GM19238 (cell line): ENCODE measurements at regions not wholly inside any gene's neighbourhood (a gene's known extent, or its start where the extent isn't known, plus 50 kb on each side); places are given as distances from the start of the nearest gene placed in this dataset.

Experiments
- DNase-seq: peaks from one replicate; pipeline ENCODE4 v3.0.0; 2011; ENCODE audit warnings: low spot score; ENCODE audit not compliant: insufficient read length

DNA sequence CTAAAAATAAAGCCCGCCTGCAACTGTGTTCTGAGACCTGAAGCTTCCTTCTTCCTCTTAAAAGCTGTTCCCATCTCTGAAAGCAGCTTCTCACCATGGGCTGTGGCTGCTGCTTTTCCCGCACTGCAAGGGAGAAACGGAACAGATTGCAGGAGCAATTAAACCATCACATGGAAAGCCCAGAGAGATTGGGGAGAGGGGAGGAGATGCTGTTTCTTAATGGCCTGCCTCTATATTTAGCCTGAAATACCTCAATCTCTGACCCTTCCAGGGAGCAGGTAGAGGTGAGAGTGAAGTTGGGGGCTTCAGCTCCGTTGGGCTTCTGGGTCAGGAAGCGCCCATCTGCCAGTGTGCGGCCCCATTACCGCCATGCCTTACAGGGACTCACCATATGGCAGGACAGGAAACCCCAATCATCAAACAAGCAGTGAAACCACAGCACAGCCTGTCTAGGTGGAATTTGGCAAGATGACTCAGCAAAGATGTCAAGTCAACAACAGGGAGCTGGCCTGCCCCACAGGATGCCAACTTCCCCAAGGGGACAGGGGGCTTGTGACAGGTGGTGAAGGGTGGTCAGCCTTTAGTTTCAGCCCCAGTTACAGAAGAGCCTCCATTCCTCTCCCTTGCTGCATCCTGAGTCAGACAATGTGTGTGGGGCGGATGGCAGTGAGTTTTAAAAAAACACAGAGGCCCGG, 286.6 kb upstream of the CCL2 start:
- peak; percentile 53 for DNase-seq

DNA sequence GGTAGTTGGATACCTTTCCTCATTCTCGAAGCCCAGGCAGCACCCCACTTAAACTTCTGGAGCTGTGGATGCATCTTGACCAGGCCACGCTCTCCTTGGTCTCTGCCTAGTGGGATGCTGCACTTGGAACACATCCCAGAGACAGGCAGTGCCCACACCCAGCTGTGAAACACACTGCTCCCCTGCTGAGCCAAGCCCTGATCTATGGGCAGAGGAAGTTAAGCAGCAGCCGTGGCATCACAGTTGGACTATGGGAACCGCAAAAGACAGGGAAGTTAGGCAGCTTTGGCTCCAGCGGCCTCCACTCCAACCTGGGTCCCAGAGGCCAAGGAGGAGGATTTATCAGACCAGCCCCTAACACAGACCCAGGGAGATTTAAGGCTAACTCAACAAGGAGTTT, 284.8 kb upstream of the CCL2 start:
- DNase-seq, result no peak

DNA sequence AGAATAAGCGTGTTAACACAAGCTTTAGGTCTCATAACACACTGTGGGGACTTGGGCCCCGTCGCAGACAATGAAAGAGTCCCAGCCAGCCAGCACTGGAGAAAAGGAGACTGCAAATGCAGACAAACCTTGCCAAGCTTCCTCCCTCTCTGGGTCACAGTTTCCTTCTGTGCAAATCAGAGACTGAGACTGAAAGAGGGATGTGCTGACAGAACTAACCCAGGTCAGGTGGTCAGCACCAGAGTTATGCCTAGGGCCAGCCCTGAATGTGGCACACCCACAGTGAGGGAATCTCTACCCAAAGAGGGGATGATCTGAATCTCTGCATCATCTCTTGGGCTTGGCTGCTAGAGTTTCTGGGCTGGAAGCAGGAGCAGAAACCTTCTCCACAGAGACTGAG, 282.3 kb upstream of the CCL2 start:
- DNase-seq, result no peak

DNA sequence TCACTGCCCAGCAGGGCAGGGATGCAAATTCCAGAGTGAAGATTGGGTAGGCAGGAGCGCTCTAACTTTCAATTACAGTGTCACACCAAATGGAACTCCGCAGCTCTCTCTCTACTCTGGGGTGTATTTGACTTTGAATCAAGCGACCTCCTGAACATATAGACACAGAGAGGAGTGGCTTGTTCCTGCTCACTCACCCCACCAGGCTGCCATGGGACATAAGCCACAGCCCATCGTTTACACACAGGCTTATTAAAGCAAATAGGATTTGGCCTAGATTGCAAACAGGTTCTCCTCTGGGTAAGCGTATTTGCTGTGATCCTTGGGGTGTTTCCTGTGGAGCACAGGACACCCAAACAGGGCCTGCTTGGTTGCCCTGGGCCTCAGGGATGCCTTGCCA, 281.6 kb upstream of the CCL2 start:
- DNase-seq, result no peak

DNA sequence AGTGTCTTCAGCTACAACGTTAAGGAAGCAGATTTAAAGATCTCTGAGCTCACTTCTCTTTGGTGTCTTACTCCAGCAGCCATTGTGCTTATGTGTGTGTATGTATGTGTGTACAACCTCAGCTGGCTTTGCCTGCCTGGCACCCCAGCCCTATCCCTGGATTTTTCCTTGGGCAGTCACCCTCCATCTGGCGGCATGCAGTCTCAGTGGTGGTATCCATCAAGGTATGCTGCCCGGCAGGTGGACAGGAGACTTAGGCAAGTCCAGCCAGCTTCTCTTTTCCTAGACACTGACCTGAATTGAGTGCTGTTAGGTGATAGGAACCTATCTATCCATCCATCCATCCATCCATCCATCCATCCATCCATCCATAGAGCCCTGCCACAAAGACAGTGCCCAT, 280.8 kb upstream of the CCL2 start:
- no peak for DNase-seq

DNA sequence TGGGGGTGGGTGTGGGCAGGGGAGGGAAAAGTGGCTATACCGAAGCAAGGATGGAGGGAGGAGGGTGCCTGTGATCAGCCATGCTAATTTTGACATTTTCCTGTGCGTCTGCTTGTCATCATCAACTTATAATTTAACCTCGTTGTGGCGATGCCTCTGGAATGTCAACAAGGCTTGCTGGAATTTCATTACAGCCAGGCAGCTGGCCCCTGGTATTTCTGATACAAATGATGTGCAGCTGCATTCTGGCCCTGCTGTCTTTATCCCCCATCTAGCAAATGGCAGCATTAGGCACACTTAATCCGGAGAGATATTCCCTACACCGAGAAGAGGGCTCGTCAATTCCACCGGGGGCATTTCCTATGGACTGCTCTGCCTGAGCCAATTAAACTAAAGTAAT, 278.3 kb upstream of the CCL2 start:
- no peak for DNase-seq

DNA sequence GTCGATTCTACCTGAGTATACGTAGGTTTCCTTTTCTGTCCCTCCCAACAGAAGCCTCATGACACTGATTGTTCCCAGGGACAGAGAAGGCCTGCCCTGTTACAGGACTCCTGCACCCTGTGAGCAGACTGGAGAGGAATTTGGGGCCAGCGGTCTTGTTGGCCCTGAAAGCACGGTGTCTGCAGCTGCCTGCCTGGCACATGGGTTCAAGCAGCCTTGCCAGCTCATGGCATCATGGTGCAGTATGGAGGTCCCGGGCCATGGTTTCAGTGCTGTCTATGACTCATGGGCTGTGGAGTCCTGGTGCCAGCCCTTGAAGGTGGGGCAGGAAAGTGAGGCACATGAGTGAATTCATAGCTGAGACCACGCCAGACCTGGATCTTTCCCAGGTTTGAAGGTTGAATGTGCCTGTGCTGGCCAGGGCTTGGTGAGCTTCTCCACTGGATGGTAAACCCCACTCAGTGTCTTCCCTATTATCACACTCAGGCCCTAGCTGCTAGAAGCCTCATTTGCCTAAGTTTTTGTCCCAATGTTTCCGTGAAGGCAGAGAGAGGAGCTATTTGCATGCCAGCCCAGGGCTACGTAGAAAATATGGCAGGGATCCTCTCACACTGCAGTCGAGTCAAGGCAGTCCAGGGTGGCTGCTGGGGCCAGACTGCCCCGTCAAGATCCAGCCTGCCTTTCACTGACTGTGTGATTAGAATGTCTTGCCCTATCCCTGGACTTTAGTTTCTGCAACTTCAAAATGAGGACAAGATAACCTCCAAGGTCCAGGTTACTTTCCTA, 277.2 kb upstream of the CCL2 start:
- DNase-seq, result no peak

DNA sequence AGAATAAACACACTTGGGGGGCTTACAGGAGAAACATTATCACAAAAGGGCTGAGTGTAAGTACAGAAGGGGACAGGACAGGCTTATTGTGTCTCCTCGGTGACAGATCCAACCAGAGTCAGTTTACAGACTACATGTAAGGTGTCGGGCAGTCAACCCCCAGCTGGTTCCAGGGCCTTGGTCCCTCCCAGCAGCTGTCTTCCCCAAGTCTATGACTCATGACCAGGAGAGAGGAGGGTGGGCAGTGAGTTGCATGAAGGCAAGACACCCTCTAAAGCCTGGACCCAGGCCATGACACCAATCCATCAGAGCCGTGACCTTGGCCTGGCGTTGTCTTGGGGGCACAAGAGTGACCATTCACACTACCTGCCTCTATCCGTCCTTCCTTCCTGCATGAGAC, 276.2 kb upstream of the CCL2 start:
- DNase-seq, result no peak

DNA sequence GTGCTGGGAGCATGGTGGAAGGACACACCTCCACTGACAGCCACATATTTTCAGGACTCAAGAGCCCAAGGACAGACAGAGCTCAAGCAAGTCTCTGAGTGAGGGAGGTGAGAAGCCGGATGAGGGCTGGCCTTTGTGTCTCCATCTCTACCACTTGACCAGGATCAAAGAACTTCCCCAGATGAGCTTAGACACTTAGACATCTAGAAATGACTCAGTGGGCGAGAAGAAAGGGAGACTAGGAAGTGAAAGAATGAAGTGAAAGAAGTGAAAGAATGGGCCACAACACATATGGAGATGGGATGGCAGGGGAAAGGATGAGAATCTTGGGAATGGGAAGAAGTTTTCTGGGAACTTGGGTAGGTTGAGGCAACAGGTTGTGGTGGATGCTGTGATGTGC, 274.9 kb upstream of the CCL2 start:
- DNase-seq, result peak; percentile 13

DNA sequence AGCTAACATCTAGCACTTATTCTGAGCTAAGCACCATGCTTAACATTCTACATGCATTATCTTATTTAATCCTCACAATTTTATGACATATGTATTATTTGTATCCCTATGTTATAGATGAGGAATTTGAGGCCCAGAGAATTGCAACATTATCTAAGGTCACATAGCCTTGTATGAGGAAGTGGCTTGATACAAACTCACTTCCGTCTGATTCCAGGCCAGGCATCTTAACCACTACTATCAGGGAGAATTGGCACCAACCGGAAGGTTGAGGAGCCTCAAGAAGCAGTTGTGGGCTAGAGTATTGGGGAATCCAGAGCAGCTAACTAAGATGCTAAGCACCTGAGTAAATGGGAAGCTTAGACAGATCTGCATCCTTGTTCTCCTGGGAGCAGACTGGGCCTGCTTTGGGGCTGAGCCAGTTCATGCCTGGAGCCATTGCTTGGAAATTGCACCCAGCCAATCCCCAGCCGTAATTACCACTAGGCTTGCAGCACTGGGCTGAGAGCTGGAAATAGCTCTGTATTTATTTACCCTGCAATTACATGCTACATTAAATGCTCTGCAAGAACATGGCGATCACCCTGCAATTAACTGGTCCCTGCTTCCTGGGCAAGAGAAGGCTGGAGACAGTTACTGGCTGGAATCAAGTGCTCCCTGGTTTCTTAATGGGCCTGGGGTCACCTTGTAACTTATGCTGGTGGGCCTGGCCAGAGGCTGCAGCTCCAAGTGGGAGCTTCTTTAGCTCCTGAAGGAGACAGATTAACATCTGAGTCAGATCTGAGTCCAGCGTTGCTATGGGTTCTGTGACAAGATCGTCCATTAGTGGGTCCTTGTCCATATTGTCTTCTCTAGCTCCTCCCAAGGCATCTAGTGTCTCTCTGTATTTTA, 273.1 kb upstream of the CCL2 start:
- DNase-seq, result no peak

DNA sequence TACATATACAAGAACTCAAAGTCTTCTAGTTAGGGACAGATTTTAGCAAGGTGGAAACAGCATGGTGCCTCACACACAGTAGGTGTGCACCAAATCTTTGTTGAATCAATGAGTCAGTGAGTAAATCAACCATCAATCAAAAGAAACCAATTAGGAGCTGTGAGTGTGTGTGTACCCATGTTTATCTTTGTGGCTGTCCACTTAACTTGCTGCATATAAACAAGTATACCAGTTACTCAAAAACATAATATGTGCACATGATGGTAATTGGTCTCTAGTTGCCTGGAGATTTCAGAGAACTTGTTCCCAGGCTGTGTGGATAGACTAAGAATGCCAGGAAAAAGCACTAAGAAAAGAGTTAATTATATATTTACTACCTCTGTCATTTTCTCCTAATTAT, 272.2 kb upstream of the CCL2 start:
- no peak for DNase-seq

DNA sequence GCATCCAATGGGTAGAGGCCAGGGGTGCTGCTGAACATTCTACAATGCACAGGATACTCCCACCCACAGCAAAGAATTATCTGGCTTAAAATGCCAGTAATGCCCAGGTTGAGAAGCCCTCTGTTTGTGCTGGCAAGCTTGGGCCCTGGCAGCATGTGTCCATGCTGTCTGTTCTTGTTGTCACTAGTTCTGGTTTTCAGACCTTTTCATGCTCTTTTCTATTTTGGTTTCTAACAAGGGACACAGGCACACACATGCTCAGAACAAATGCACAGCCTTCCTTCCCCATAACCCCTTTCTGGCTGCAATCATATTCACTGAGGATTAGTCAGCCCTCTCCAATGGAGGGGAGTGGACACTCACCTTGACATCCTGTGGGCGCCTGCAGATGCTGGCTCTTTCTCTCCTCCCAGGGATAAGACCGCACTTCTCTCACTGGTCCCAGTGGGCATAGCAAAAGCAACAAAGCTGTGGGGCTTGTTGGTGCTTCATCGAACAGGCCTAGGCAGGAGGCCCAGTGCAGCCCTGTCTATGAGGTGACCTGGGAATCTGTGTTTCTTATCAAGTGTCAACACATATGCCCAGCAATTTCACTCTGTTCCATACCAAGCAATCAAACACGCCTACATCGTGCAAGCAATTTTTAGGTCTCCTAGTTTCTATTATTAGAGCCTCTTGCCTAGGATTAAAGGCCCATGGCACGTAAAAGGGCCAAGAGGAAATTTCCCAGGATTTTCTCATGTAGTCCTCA, 271.1 kb upstream of the CCL2 start:
- DNase-seq, result no peak

DNA sequence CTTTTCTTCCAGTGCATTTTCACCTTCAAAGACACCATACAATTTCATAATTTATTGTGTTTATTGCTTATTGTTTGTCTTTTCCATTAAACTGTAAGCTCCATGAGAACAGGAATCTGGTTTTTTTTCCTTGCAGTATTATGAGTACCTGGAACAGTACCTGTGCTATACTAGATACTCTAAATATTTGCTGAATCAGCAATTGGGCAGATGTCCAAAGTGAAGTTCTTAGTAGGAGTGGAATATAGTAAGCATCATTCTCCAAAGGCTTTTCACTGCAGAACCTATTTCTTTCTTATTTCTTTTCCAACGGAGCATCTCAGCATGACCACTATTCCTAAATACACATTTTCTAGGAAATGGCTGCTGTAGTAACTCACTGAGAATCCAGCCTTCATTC, 269.0 kb upstream of the CCL2 start:
- no peak for DNase-seq

DNA sequence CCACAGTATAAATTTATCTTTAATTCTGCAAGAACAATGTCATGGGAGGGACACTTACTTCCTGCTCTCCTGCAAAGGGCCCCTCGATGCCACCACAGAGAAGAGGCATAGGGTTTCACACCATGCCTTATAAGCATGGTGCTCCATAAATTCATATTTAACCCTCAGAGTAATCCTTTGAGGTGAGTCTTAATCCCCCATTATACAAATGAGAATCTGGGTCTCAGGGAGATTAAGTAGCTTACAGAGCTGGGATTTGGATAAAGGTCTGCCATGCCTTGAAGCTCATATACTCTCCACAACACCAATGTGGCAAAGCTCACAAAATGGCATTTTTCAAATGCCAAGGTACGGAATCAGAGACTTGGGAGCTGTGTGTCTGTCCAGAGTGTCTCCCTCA, 268.5 kb upstream of the CCL2 start:
- DNase-seq, result no peak

DNA sequence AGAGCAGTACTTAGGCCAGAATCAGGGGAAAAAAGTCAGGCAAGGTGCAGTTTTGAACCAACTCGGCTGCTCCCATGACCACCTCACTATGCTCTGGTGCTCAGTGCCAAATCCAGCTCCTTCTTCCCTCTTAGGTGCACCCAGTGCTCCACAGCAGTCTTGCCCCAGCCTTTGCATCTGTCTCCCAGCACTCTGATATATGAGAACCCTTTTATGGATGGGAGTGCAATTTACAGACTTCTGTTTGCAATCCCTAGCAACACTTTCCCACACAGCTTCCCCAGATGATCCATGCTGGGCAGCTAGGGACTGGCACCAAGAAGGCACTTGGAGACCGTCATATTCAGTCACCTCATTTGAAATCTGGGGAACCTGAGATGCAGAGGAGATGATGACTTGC, 267.9 kb upstream of the CCL2 start:
- no peak for DNase-seq

DNA sequence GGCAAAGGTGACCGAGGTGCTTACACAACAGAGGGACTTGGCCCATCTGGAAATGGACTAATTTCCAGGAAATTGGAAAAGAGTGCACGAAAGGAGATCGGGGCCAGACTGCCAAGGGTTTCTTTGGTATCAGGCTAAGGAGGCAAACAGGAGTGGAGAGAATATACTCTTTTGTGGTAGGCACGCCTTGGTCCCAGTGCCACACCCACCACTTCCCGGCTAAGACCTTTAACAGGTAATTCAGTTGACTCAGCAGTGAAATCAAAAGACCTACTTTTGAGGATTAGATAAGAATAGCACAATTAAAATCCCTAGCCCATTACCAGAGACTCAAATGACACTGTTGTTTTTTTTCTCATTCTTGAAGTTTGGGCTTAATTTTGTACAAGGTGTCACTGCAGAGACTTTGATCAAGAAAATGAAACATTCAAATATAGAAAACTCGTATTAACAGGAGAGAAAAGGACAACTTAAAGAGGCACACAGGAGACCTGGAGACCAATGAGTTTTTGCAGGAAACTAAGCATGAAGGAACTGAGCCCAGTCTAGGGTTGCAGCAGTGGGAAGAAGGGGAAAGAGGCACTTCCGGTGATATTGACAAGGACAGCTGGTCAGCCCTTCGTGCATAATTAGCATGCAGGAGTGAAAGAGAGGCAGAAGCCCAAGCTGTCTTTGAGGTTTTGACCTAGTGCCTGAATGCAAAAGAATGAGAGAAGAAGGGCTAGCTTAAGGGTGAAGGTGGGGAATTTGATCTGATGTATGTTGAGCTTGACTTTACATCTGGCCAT, 265.5 kb upstream of the CCL2 start:
- DNase-seq, result no peak

DNA sequence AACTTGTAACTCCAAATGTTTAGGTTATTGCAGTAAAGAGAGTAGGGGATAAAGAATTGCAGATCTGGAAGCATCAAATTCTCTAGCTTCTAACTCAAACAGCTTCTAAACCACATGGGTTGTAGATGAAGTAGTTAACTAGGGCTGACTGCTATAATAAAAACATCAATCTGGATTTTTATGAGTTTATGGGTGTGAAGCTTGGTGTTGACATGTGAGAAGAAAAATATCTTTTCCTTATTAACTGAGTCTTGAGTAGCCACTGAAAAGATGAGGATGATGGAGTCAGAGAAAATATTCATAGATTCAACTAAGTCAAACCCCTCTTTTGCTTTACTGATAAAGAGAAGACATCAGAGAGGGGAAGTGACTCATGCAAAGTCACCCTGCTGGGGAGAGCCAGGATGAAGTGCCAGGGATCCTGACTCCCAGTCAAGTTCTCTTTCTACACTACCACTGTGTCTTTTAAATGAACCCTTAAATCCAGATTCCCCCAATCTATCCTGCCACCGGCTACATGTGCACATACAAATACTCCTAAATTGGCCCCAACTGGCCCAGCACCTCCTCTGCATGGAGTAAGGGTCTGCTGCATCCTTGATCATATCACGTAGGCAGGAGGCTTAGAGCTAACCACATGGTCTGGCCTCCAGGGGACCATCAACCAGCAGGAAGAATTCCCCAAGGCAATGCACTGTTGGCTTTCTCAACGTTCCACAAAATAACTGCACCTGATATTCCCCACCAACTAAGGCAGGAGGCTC, 264.0 kb upstream of the CCL2 start:
- no peak for DNase-seq

DNA sequence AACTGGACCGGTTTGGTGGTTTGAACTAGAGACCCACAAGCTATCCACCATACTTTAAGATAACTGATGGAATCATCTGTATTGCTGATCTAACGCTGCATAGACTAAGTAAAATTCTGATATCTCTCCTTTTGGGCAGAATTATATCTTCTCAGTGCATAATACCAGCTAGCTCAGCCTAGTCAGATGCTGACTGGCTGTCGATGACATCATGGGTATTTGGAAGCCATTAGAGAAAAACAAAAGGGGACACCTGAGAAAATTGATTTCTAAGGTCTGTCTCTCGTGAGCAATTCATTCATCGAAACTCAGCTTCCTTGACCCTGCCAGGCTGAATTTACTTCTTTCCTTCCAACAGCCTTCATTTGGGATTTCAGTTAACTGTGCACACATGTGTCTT, 263.0 kb upstream of the CCL2 start:
- DNase-seq, result no peak

DNA sequence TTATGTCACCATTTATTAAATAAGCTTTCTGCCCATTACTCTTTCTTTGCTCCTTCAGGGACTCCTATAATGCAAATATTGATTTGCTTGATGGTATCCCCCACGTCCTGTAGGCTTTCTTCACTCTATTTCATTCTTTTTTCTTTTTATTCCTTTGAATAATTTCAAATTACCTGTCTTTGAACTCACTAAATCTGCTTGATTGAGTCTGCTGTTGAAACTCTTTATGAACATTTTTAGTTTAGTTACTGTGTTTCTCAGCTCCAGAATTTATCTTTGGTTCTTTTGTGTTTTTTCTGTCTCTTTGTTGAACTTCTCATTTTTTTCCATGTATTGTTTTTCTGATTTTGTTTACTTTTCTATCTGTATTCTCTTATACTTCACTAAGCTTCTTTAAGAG, 254.4 kb upstream of the CCL2 start:
- no peak for DNase-seq

DNA sequence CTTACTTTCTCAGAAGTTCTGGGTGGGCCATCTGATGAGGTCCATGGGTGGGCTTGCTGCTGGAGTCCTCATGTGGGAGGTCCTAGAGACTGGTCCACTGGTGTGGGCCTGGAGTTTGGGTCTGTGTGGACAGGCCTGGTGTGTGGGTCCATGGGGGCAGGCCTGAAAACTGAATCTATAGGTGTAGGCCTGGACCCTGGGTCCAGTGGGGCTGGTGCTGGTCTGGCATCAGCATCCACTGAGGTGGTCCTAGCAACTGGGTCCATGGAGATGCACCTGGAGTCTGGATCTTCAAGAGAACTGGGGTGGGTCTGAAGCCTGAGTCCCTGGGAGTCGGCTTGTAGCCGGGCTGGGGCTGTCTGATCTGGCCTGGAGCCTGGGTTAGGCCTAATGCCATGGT, 253.8 kb upstream of the CCL2 start:
- no peak for DNase-seq
